SK-N-SH treated with all-trans-retinoic acid at 6 μM for 48 hours (cell line): ENCODE measurements at regions not wholly inside any gene's neighbourhood (a gene's known extent, or its start where the extent isn't known, plus 50 kb on each side); places are given as distances from the start of the nearest gene placed in this dataset.

Experiments
- ATAC-seq: fragments of 200-7000 bp; cut with Tn5 transposase; 3 replicates; pipeline ENCODE4 v1.9.1; 2020; ENCODE audit warnings: mild to moderate bottlenecking, moderate library complexity
- BACH2 ChIP-seq: fragments of 250-450 bp; sonication (Bioruptor Pico); IDR thresholded peaks from 2 replicates; pipeline ENCODE4 v1.9.0; 2021; ENCODE audit warnings: mild to moderate bottlenecking, borderline replicate concordance
- ESRRG ChIP-seq: fragments of 250-450 bp; sonication (Bioruptor Pico); IDR thresholded peaks from 2 replicates; pipeline ENCODE4 v1.6.1; 2021; ENCODE audit warnings: mild to moderate bottlenecking
- GLIS3 ChIP-seq: fragments of 250-450 bp; sonication (Bioruptor Pico); IDR thresholded peaks from 2 replicates; pipeline ENCODE4 v1.5.0; 2020; ENCODE audit warnings: mild to moderate bottlenecking, moderate library complexity
- ISL1 ChIP-seq: fragments of 250-450 bp; sonication (Bioruptor Pico); IDR thresholded peaks from 2 replicates; pipeline ENCODE4 v2.1.2; 2022; ENCODE audit warnings: mild to moderate bottlenecking, moderate library complexity
- OSR1 ChIP-seq: fragments of 250-450 bp; sonication (Bioruptor Pico); IDR thresholded peaks from 2 replicates; pipeline ENCODE4 v1.8.0; 2022; ENCODE audit warnings: moderate library complexity, mild to moderate bottlenecking, inconsistent platforms
- RARB ChIP-seq: fragments of 250-450 bp; sonication (Bioruptor Pico); IDR thresholded peaks from 2 replicates; pipeline ENCODE4 v1.8.0; 2021; ENCODE audit warnings: mild to moderate bottlenecking, moderate library complexity
- SNAI2 ChIP-seq: fragments of 250-450 bp; sonication (Bioruptor Pico); IDR thresholded peaks from 2 replicates; pipeline ENCODE4 v1.5.0; 2020; ENCODE audit warnings: mild to moderate bottlenecking, moderate library complexity
- TOX ChIP-seq: fragments of 250-450 bp; sonication (Bioruptor Pico); IDR thresholded peaks from 2 replicates; pipeline ENCODE4 v1.8.0; 2021; ENCODE audit warnings: mild to moderate bottlenecking, moderate library complexity, borderline replicate concordance
- TSHZ2 ChIP-seq: fragments of 250-450 bp; sonication (Bioruptor Pico); IDR thresholded peaks from 2 replicates; pipeline ENCODE4 v1.5.0; 2020; ENCODE audit warnings: mild to moderate bottlenecking, moderate library complexity
- ZFP30 ChIP-seq: fragments of 450-650 bp; formaldehyde crosslinking; IDR thresholded peaks from 2 replicates; pipeline ENCODE4 v1.5.0; 2022; ENCODE audit warnings: mild to moderate bottlenecking, moderate library complexity
- ZNF565 ChIP-seq: fragments of 450-650 bp; formaldehyde crosslinking; conservative IDR thresholded peaks from 2 replicates; pipeline ENCODE4 v1.5.0; 2020; ENCODE audit warnings: low read depth, mild to moderate bottlenecking, moderate library complexity
- ZNF70 ChIP-seq: fragments of 450-650 bp; formaldehyde crosslinking; IDR thresholded peaks from 2 replicates; pipeline ENCODE4 v1.5.0; 2020; ENCODE audit warnings: mild to moderate bottlenecking, moderate library complexity
- ZNF8 ChIP-seq: fragments of 450-650 bp; formaldehyde crosslinking; IDR thresholded peaks from 2 replicates; pipeline ENCODE4 v1.5.0; 2020; ENCODE audit warnings: mild to moderate bottlenecking, moderate library complexity
- TF ChIP-seq, protein P1 (sequence below): fragments of 250-450 bp; sonication (Bioruptor Pico); IDR thresholded peaks from 2 replicates; pipeline ENCODE4 v1.5.1; 2020; ENCODE audit warnings: low read depth, mild to moderate bottlenecking, moderate library complexity
- TF ChIP-seq, protein P2 (sequence below): fragments of 250-450 bp; sonication (Bioruptor Pico); IDR thresholded peaks from 2 replicates; pipeline ENCODE4 v1.8.0; 2020; ENCODE audit warnings: mild to moderate bottlenecking, moderate library complexity, borderline replicate concordance

DNA sequence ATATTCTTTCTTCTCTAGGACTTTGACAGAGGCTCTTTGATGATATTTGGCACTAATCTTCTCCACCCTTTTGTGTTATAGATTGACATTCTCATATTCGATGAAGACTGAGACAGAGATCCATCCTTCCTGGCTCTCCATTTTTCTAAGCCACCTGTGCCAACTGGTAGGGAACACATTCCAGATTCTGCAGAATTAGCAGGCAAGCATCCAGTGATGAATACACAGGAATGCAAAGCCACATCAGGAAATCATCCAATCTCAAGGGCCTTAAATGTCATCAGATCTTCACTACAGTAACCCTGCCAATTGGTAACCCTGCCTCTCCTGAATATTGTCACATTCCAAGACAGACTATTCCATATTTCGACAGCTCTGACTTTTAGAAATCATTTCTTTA is 718.4 kb upstream of the API5 start:
- TF ChIP-seq SNAI2 (CRISPR knock-in tag) (no peak), GLIS3 (CRISPR knock-in tag) (no peak), RARB (no peak), ZNF8 (CRISPR knock-in tag) (no peak), BACH2 (CRISPR knock-in tag) (no peak), ISL1 (no peak), TSHZ2 (CRISPR knock-in tag) (no peak)
- TF ChIP-seq, protein P1, sequence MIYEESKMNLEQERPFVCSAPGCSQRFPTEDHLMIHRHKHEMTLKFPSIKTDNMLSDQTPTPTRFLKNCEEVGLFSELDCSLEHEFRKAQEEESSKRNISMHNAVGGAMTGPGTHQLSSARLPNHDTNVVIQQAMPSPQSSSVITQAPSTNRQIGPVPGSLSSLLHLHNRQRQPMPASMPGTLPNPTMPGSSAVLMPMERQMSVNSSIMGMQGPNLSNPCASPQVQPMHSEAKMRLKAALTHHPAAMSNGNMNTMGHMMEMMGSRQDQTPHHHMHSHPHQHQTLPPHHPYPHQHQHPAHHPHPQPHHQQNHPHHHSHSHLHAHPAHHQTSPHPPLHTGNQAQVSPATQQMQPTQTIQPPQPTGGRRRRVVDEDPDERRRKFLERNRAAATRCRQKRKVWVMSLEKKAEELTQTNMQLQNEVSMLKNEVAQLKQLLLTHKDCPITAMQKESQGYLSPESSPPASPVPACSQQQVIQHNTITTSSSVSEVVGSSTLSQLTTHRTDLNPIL (CRISPR knock-in tag): no peak
- TF ChIP-seq, protein P2, sequence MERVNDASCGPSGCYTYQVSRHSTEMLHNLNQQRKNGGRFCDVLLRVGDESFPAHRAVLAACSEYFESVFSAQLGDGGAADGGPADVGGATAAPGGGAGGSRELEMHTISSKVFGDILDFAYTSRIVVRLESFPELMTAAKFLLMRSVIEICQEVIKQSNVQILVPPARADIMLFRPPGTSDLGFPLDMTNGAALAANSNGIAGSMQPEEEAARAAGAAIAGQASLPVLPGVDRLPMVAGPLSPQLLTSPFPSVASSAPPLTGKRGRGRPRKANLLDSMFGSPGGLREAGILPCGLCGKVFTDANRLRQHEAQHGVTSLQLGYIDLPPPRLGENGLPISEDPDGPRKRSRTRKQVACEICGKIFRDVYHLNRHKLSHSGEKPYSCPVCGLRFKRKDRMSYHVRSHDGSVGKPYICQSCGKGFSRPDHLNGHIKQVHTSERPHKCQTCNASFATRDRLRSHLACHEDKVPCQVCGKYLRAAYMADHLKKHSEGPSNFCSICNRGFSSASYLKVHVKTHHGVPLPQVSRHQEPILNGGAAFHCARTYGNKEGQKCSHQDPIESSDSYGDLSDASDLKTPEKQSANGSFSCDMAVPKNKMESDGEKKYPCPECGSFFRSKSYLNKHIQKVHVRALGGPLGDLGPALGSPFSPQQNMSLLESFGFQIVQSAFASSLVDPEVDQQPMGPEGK (CRISPR knock-in tag): no peak
- ATAC-seq: no peak

DNA sequence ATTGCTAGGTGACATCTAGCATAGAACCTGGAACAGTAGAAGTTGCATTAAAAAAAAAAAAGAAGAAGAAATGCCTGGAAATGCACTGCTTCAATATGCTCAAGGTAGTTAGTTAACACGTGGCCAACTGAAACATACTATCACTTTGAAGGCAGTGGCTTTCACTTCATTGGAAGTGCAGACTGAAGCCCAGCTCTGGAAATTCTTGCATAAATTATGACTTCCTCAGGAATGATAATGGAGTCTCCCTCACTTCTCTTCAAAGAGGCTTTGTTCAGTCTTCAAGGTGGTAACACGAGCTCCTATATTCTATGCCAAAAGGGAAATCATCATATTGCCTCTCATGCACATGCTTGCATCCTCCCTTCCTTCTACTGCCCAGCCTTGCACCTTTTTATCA is 715.9 kb upstream of the API5 start:
- no peak for ATAC-seq
- TF ChIP-seq, protein P1 (CRISPR knock-in tag): no peak

DNA sequence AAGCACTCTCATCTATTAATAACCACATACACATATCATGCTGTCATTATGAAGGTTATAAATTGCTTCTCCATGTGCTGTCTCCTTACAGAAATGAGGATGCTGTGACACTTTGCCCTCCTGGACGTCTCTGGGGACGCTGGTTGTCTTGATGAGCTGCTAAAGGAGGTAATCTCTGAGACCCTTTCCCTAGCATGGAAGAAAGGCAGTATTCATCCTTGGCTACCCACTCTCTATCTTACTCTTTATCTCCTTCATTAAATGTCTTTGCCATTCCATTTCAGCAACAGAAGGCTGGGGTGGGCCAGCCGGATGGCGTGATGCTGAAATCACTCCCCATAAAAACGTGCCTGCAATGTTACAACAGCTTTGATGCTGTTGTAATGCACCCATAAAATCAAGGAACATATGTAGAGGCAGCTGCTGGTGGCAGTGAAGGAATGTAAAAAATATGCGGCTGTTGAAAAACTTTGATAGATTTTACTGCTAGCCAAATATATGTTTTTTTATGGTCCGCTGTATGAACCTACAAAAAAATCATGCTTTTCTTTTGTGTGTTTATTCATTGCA is 715.1 kb upstream of the API5 start:
- no peak for TF ChIP-seq TSHZ2 (CRISPR knock-in tag)
- no peak for TF ChIP-seq ISL1
- TF ChIP-seq TOX (CRISPR knock-in tag): no peak
- TF ChIP-seq ZNF70 (CRISPR knock-in tag): no peak
- TF ChIP-seq, protein P2 (CRISPR knock-in tag): no peak
- TF ChIP-seq ZFP30 (CRISPR knock-in tag): no peak
- TF ChIP-seq, protein P1 (CRISPR knock-in tag): no peak
- TF ChIP-seq ESRRG: no peak
- TF ChIP-seq GLIS3 (CRISPR knock-in tag): no peak
- TF ChIP-seq ZNF8 (CRISPR knock-in tag): no peak
- no peak for TF ChIP-seq OSR1 (CRISPR knock-in tag)
- TF ChIP-seq ZNF565 (CRISPR knock-in tag): no peak
- TF ChIP-seq BACH2 (CRISPR knock-in tag): no peak
- no peak for ATAC-seq
